ENCODE measurements at regions not wholly inside any gene's neighbourhood (a gene's known extent, or its start where the extent isn't known, plus 50 kb on each side); places are given as distances from the start of the nearest gene placed in this dataset.
"Not testable (repeated sequence)": the region's sequence is repeated elsewhere in the genome, so short reads cannot be mapped to it uniquely, and the experiment has no call there.

GRCh38 chr15:98088307-98088945 is 127.9 kb downstream of the ARRDC4 start:
- DNase-seq (ENCODE audit: low spot score) = not testable (repeated sequence)

- not testable (repeated sequence) for DNase-seq (ENCODE audit: low spot score)
Observed at GRCh38 chr15:98089352-98089751, 128.8 kb downstream of the ARRDC4 start.

- not testable (repeated sequence) for DNase-seq (ENCODE audit: low spot score)
Observed at GRCh38 chr15:98097986-98098385, 137.5 kb downstream of the ARRDC4 start.

GRCh38 chr15:98100606-98101005 is 140.1 kb downstream of the ARRDC4 start:
- DNase-seq (ENCODE audit: low spot score) = not testable (repeated sequence)

GRCh38 chr15:98103570-98103969 is 143.1 kb downstream of the ARRDC4 start:
- no peak for DNase-seq (ENCODE audit: low spot score)

GRCh38 chr15:98104386-98105151 is 144.1 kb downstream of the ARRDC4 start:
- not testable (repeated sequence) for DNase-seq (ENCODE audit: low spot score)

GRCh38 chr15:98106615-98107194 is 146.2 kb downstream of the ARRDC4 start:
- DNase-seq (ENCODE audit: low spot score) = not testable (repeated sequence)

GRCh38 chr15:98111806-98112205 is 151.3 kb downstream of the ARRDC4 start:
- no peak for DNase-seq (ENCODE audit: low spot score)

GRCh38 chr15:98113327-98113726 is 152.8 kb downstream of the ARRDC4 start:
- DNase-seq (ENCODE audit: low spot score) = no peak

GRCh38 chr15:98120561-98120960 is 160.1 kb downstream of the ARRDC4 start:
- no peak for DNase-seq (ENCODE audit: low spot score)

- no peak for DNase-seq (ENCODE audit: low spot score)
Observed at GRCh38 chr15:98121536-98121935, 161.0 kb downstream of the ARRDC4 start.

- no peak for DNase-seq (ENCODE audit: low spot score)
Observed at GRCh38 chr15:98121957-98122356, 161.5 kb downstream of the ARRDC4 start.

- no peak for DNase-seq (ENCODE audit: low spot score)
Observed at GRCh38 chr15:98123297-98123696, 162.8 kb downstream of the ARRDC4 start.

GRCh38 chr15:98123834-98124233 is 163.3 kb downstream of the ARRDC4 start:
- DNase-seq (ENCODE audit: low spot score) = no peak

GRCh38 chr15:98124581-98124980 is 164.1 kb downstream of the ARRDC4 start:
- no peak for DNase-seq (ENCODE audit: low spot score)

- DNase-seq (ENCODE audit: low spot score) = no peak
Observed at GRCh38 chr15:98126326-98127085, 166.0 kb downstream of the ARRDC4 start.

GRCh38 chr15:98127586-98127985 is 167.1 kb downstream of the ARRDC4 start:
- no peak for DNase-seq (ENCODE audit: low spot score)

- DNase-seq (ENCODE audit: low spot score) = no peak
Observed at GRCh38 chr15:98131924-98132323, 171.4 kb downstream of the ARRDC4 start.

GRCh38 chr15:98134905-98135304 is 174.4 kb downstream of the ARRDC4 start:
- DNase-seq (ENCODE audit: low spot score) = no peak

GRCh38 chr15:98138910-98139309 is 178.4 kb downstream of the ARRDC4 start:
- no peak for DNase-seq (ENCODE audit: low spot score)

GRCh38 chr15:98139337-98139736 is 178.8 kb downstream of the ARRDC4 start:
- no peak for DNase-seq (ENCODE audit: low spot score)

- no peak for DNase-seq (ENCODE audit: low spot score)
Observed at GRCh38 chr15:98142572-98142971, 182.1 kb downstream of the ARRDC4 start.

All from activated CD4-positive, alpha-beta T cell treated with anti-CD3 and anti-CD28 coated beads, Interleukin-2, Interleukin-4, amounts not matched to agents 100 ng/mL and 50 ng/mL, durations not matched to agents 16 hours and 8 hours (primary cell).